ENCODE measurements at regions not wholly inside any gene's neighbourhood (a gene's known extent, or its start where the extent isn't known, plus 50 kb on each side); places are given as distances from the start of the nearest gene placed in this dataset.

DNA sequence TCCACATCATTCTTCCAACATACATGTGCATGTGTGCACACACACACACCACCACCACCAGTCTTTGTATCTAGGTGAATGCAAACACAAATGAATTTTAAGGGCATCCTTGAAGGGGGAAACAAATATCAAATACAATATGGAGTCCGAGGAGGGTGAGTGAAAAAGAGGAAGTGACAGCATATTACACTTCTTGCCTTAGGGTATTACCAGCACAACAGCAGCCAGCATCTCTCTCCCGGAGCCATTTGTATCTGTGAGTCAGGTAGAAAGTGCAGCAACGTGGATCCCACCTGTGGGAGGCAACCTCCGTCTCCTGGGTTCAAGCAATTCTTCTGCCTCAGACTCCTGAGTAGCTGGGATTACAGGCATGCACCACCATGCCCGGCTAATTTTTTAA, 483.2 kb downstream of the SMARCA1 start:
- in situ Hi-C loops (cut with MboI; ENCODE audit: low sequenced_read_pairs, unreplicated experiment), result no loop called here
- TF ChIP-seq, protein P1, sequence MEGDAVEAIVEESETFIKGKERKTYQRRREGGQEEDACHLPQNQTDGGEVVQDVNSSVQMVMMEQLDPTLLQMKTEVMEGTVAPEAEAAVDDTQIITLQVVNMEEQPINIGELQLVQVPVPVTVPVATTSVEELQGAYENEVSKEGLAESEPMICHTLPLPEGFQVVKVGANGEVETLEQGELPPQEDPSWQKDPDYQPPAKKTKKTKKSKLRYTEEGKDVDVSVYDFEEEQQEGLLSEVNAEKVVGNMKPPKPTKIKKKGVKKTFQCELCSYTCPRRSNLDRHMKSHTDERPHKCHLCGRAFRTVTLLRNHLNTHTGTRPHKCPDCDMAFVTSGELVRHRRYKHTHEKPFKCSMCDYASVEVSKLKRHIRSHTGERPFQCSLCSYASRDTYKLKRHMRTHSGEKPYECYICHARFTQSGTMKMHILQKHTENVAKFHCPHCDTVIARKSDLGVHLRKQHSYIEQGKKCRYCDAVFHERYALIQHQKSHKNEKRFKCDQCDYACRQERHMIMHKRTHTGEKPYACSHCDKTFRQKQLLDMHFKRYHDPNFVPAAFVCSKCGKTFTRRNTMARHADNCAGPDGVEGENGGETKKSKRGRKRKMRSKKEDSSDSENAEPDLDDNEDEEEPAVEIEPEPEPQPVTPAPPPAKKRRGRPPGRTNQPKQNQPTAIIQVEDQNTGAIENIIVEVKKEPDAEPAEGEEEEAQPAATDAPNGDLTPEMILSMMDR (IDR thresholded peaks at IDR 0.05; ENCODE audit: borderline replicate concordance, control extremely low read depth, extremely low read depth, insufficient read depth, missing control alignments), result no peak
- no peak for DNase-seq (ENCODE audit: low spot score)

DNA sequence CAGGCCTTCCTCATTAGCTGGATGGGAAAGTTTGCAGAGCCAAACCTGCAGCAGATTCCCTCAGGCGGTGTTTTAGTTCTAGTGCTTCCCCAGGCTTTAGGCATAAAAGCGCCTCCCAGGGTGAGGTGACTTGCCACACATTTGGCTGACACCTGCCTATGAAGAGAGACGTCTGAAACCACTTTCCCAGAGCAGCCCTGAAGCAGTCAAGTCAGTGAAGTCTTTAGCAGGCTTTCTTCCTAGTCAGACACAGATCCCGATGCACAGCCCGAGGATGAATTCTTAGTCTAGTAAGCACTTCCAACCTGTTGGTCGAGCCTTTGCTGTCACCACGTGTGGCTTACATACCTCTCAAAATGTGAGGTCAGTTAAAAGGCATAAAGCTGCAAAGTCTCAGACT, 484.1 kb downstream of the SMARCA1 start:
- in situ Hi-C loops (cut with MboI; ENCODE audit: low sequenced_read_pairs, unreplicated experiment), result no loop called here
- DNase-seq (ENCODE audit: low spot score), result no peak
- TF ChIP-seq, protein P1 (IDR thresholded peaks at IDR 0.05; ENCODE audit: borderline replicate concordance, control extremely low read depth, extremely low read depth, insufficient read depth, missing control alignments), result no peak

DNA sequence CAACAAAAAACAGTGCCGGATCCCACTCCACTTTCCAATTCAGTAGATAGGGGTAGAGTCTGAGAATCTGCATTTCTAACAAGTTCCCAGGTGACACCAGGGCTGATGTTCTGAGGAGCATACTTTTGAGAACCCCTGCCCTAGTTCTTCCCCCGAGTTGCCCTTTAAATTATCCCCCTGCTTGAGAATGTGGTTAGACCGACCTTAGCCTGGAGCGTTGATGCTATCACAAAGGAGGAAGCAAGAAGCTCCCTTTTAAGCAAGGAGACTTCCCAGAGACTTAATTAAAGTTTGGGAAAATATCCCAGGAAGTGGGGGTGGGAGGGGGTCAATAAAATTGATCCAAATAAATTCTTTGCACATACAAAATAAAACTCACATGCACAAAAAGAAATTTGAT, 485.9 kb downstream of the SMARCA1 start:
- TF ChIP-seq, protein P1 (IDR thresholded peaks at IDR 0.05; ENCODE audit: borderline replicate concordance, control extremely low read depth, extremely low read depth, insufficient read depth, missing control alignments), result no peak
- in situ Hi-C loops (cut with MboI; ENCODE audit: low sequenced_read_pairs, unreplicated experiment), result no loop called here
- DNase-seq (ENCODE audit: low spot score), result no peak

DNA sequence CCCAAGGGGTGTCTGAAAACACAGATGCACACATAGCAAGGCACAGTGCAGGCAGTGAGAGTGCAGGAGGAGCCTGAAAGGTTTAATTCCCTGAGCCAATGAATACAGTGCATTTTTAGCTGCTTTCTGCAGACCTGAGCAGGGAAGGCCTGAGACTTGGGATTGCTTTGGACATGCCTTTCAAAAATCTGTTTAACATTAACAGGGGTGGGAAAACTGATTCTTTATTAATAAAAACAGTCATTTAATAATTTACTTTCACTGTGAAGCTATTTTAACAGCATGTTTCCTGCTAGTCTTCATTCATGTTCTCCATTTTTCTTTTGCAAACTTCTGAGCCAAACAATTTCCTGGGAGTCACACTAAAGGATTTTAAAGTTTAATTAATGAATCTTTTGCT, 488.1 kb downstream of the SMARCA1 start:
- no peak for DNase-seq (ENCODE audit: low spot score)
- in situ Hi-C loops (cut with MboI; ENCODE audit: low sequenced_read_pairs, unreplicated experiment), result no loop called here
- TF ChIP-seq, protein P1 (IDR thresholded peaks at IDR 0.05; ENCODE audit: borderline replicate concordance, control extremely low read depth, extremely low read depth, insufficient read depth, missing control alignments), result no peak

DNA sequence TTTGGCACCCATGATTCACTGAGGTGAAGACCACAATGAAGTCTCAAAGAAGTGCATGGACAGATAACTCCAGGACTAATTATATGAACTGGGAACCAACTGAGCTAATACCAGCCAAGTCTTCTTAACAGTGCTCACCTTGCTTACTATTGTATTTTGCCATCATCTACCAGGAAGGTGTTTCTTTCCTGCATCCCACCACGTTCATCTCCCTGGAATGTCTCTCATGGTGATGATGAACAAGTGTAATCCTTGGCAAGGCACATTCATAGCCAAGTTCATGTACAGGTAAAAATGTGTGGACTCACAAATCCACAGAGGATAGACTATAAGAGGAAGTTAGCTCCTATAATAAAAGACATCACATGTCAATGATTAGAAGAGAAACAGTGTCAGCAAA, 489.1 kb downstream of the SMARCA1 start:
- DNase-seq (ENCODE audit: low spot score), result no peak
- TF ChIP-seq, protein P1 (IDR thresholded peaks at IDR 0.05; ENCODE audit: borderline replicate concordance, control extremely low read depth, extremely low read depth, insufficient read depth, missing control alignments), result no peak
- in situ Hi-C loops (cut with MboI; ENCODE audit: low sequenced_read_pairs, unreplicated experiment), result no loop called here

DNA sequence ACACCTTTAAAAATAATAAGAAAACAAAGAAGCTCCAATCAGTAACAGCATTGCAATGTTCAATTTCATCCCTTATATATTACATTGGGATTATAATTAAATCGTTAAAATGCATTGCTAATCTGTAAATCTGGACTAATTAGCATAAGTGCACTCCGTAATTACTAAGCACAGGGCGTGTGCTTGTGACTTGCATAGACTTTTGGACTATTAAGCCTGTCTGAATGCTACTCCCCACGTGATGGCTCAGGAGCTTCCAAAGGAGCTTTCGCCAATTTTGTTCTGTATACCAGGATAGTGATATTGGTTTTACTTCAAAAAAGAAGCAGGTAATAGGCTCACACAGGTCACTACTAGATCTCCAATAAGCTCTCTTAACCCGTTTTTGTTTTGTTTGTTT, 497.1 kb downstream of the SMARCA1 start:
- in situ Hi-C loops (cut with MboI; ENCODE audit: low sequenced_read_pairs, unreplicated experiment), result no loop called here
- no peak for DNase-seq (ENCODE audit: low spot score)
- TF ChIP-seq, protein P1 (IDR thresholded peaks at IDR 0.05; ENCODE audit: borderline replicate concordance, control extremely low read depth, extremely low read depth, insufficient read depth, missing control alignments), result no peak

DNA sequence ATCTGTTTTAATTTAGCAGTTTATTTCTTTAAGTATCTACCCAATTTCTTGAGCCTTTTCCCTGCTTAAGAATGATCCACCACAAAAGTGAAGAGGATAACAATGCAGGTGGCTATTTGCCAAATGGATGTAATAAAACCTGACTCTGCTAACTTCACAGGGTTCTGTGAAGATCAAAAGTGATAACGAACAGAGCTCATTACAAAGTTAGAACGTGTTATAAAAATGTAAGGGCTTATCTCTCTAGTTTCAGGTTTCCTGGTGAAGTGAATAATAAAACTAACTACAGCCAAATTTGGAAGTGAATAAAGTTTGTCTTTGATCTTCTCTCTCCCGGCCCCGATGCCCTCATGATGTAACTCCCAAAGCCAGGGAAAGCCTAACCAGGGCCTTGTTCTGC, 497.9 kb downstream of the SMARCA1 start:
- in situ Hi-C loops (cut with MboI; ENCODE audit: low sequenced_read_pairs, unreplicated experiment), result no loop called here
- DNase-seq (ENCODE audit: low spot score), result no peak
- TF ChIP-seq, protein P1 (IDR thresholded peaks at IDR 0.05; ENCODE audit: borderline replicate concordance, control extremely low read depth, extremely low read depth, insufficient read depth, missing control alignments), result no peak

Measured in GM13976 (cell line).